ENCODE measurements at regions not wholly inside any gene's neighbourhood (a gene's known extent, or its start where the extent isn't known, plus 50 kb on each side); places are given as distances from the start of the nearest gene placed in this dataset.

DNA sequence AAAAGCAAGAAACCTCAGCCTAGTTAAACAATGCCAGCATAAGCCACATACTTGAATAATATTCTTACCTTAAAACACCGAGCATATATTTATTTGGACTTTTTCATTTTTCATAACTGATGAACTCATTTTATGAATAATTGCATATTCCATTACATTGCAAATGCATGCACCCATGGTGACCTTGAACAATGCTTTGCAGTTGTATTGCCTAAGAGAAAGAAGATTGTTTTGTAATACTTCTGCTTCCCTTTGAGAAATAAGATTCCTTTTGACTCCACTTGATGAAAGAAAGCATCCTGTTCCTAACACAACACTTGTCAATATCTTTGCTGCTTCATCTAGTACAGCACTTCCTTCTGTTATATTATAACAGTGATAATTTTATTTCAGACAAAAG, 1182.2 kb downstream of the FLRT2 start:
- TF ChIP-seq POLR2AphosphoS5 (IDR thresholded peaks at IDR 0.05; ENCODE audit: low read depth, low read length) (no peak), REST (IDR thresholded peaks at IDR 0.05; ENCODE audit: insufficient read depth in 1 of 2, low read depth in 2 of 2, low read length in 1 of 2) (no peak)
- TF ChIP-seq, protein P1, sequence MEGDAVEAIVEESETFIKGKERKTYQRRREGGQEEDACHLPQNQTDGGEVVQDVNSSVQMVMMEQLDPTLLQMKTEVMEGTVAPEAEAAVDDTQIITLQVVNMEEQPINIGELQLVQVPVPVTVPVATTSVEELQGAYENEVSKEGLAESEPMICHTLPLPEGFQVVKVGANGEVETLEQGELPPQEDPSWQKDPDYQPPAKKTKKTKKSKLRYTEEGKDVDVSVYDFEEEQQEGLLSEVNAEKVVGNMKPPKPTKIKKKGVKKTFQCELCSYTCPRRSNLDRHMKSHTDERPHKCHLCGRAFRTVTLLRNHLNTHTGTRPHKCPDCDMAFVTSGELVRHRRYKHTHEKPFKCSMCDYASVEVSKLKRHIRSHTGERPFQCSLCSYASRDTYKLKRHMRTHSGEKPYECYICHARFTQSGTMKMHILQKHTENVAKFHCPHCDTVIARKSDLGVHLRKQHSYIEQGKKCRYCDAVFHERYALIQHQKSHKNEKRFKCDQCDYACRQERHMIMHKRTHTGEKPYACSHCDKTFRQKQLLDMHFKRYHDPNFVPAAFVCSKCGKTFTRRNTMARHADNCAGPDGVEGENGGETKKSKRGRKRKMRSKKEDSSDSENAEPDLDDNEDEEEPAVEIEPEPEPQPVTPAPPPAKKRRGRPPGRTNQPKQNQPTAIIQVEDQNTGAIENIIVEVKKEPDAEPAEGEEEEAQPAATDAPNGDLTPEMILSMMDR (IDR thresholded peaks at IDR 0.05): no peak

Measured in Panc1 (cell line).